ENCODE measurements at regions not wholly inside any gene's neighbourhood (a gene's known extent, or its start where the extent isn't known, plus 50 kb on each side); places are given as distances from the start of the nearest gene placed in this dataset.

- DNase-seq (ENCODE audit: low read depth in 4 of 4, low spot score in 3 of 4), result no peak
Measured at GRCh38 chr18:59760619-59761600, 63.7 kb upstream of the CCBE1 start.

GRCh38 chr18:59760212-59760611 is 63.0 kb upstream of the CCBE1 start:
- DNase-seq (ENCODE audit: low read depth in 4 of 4, low spot score in 3 of 4), result no peak

- DNase-seq (ENCODE audit: low read depth in 4 of 4, low spot score in 3 of 4), result no peak
Measured at GRCh38 chr18:59758837-59759236, 61.6 kb upstream of the CCBE1 start.

GRCh38 chr18:59758106-59758505 is 60.9 kb upstream of the CCBE1 start:
- DNase-seq (ENCODE audit: low read depth in 4 of 4, low spot score in 3 of 4), result no peak

GRCh38 chr18:59752666-59753065 is 55.4 kb upstream of the CCBE1 start:
- no peak for DNase-seq (ENCODE audit: low read depth in 4 of 4, low spot score in 3 of 4)

- DNase-seq (ENCODE audit: low read depth in 4 of 4, low spot score in 3 of 4), result no peak
Measured at GRCh38 chr18:59751186-59751585, 54.0 kb upstream of the CCBE1 start.

- DNase-seq (ENCODE audit: low read depth in 4 of 4, low spot score in 3 of 4), result no peak
Measured at GRCh38 chr18:59748628-59749360, 51.6 kb upstream of the CCBE1 start.

Measured in right renal pelvis (tissue), 4 donors.